ENCODE measurements at regions not wholly inside any gene's neighbourhood (a gene's known extent, or its start where the extent isn't known, plus 50 kb on each side); places are given as distances from the start of the nearest gene placed in this dataset.

DNA sequence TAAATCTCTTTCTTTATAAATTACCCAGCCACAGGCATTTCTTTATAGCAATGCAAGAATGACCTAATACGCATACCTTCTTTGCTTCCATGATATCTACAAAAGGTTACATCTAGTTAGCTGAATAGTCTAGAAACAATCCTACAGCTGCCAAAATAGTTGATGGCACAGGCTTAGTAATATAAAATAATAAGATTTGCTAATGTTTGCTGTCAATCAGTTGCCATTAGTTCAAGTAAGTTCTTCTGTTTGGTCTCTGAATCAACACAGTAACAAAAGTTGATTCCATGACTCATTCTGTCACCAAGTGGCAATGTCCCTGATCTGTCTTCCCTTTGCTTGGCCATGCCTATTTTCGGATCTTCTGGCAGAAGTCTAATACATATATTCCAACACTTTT lies 470.2 kb downstream of the SPRY1 start:
- TF ChIP-seq SUZ12 (IDR thresholded peaks at IDR 0.05) (no peak), FOXM1 (IDR thresholded peaks at IDR 0.05; ENCODE audit: borderline replicate concordance) (no peak), SP1 (IDR thresholded peaks at IDR 0.05) (no peak), NFRKB (IDR thresholded peaks at IDR 0.05) (no peak), FOXK2 (IDR thresholded peaks at IDR 0.05) (no peak), LEF1 (IDR thresholded peaks at IDR 0.05; ENCODE audit: borderline replicate concordance) (no peak), ZNF384 (IDR thresholded peaks at IDR 0.05) (no peak), TARDBP (IDR thresholded peaks at IDR 0.05) (no peak), BHLHE40 (IDR thresholded peaks at IDR 0.05; ENCODE audit: borderline replicate concordance) (no peak), CTBP1 (IDR thresholded peaks at IDR 0.05; ENCODE audit: borderline replicate concordance) (no peak), HDGF (IDR thresholded peaks at IDR 0.05; ENCODE audit: borderline replicate concordance) (no peak)
- TF ChIP-seq, protein P1, sequence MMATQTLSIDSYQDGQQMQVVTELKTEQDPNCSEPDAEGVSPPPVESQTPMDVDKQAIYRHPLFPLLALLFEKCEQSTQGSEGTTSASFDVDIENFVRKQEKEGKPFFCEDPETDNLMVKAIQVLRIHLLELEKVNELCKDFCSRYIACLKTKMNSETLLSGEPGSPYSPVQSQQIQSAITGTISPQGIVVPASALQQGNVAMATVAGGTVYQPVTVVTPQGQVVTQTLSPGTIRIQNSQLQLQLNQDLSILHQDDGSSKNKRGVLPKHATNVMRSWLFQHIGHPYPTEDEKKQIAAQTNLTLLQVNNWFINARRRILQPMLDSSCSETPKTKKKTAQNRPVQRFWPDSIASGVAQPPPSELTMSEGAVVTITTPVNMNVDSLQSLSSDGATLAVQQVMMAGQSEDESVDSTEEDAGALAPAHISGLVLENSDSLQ (IDR thresholded peaks at IDR 0.05), result no peak
